Ascending aorta (tissue), 2 donors: ENCODE measurements at regions not wholly inside any gene's neighbourhood (a gene's known extent, or its start where the extent isn't known, plus 50 kb on each side); places are given as distances from the start of the nearest gene placed in this dataset.

Experiments
- DNase-seq, 2 donors: peaks; one replicate each; pipeline ENCODE4 v3.0.0-alpha.2; 2019; ENCODE audit warnings: low spot score in 2 of 2
- H3K27ac ChIP-seq, 2 donors: fragments of 200-600 bp; sonication (generic); one replicate each; pipeline ENCODE4 v1.5.1; 2016 to 2017; ENCODE audit warnings: mild to moderate bottlenecking in 1 of 2
- H3K27me3 ChIP-seq: fragments of 200-600 bp; sonication (generic); one replicate; pipeline ENCODE4 v1.5.1; 2017
- H3K36me3 ChIP-seq, 2 donors: fragments of 200-600 bp; sonication (generic); one replicate each; pipeline ENCODE4 v1.5.1; 2016
- H3K4me1 ChIP-seq, 2 donors: fragments of 200-600 bp; sonication (generic); one replicate each; pipeline ENCODE4 v1.5.1; 2016 to 2017; ENCODE audit warnings: mild to moderate bottlenecking in 1 of 2
- H3K4me3 ChIP-seq, 2 donors: fragments of 200-600 bp; sonication (generic); one replicate each; pipeline ENCODE4 v1.5.1; 2016 to 2017; ENCODE audit warnings: mild to moderate bottlenecking in 1 of 2
- H3K9me3 ChIP-seq, 2 donors: fragments of 200-600 bp; sonication (generic); one replicate each; pipeline ENCODE4 v1.5.1; 2016
- intact Hi-C: fragments of 100-400 bp; cut with DNase I; formaldehyde crosslinking; loops from one replicate; pipeline ENCODE4 v1.15.1; 2023
- TF ChIP-seq, protein P1 (sequence below), 3 experiments: fragments of 200-600 bp in 2 of 3; fragments of 450-650 bp in 1 of 3; sonication (generic) in 2 of 3; IDR thresholded peaks; one replicate each; pipeline ENCODE4 v1.5.1; 2016 to 2019; ENCODE audit warnings: antibody characterized with exemption in 3 of 3, mild to moderate bottlenecking in 1 of 3, moderate library complexity in 1 of 3

DNA sequence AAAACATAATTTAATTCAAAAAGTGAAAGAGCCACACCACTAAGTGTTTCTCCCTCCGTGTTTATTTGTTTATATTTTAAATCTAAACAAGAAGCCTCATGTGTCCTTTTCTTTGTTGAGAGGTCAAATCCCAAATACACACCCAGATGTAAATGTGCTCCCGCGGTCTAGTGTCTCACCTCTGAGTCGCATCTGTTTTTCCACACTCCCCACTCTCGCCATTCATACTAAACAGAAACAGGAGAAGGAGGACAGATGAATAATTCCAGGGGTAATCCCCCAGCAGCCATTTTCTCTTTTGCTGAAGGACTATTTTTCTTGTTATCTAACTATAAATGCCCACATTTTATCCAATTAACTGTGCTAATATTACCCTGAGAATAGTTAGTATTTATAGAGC, 361.6 kb upstream of the RIOK2 start:
- Histone ChIP-seq H3K36me3 (no peaks in the 10 kb centered on the region), H3K27me3 (no peaks in the 10 kb centered on the region), H3K4me1 (no peaks in the 10 kb centered on the region), H3K9me3 (no peaks in the 10 kb centered on the region), H3K4me3 (no peak overlapping the region), H3K27ac (no peak overlapping the region)
- intact Hi-C loops, result no loop called here
- no peak for DNase-seq
- TF ChIP-seq, protein P1, sequence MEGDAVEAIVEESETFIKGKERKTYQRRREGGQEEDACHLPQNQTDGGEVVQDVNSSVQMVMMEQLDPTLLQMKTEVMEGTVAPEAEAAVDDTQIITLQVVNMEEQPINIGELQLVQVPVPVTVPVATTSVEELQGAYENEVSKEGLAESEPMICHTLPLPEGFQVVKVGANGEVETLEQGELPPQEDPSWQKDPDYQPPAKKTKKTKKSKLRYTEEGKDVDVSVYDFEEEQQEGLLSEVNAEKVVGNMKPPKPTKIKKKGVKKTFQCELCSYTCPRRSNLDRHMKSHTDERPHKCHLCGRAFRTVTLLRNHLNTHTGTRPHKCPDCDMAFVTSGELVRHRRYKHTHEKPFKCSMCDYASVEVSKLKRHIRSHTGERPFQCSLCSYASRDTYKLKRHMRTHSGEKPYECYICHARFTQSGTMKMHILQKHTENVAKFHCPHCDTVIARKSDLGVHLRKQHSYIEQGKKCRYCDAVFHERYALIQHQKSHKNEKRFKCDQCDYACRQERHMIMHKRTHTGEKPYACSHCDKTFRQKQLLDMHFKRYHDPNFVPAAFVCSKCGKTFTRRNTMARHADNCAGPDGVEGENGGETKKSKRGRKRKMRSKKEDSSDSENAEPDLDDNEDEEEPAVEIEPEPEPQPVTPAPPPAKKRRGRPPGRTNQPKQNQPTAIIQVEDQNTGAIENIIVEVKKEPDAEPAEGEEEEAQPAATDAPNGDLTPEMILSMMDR (IDR thresholded peaks at IDR 0.05), result no peak

DNA sequence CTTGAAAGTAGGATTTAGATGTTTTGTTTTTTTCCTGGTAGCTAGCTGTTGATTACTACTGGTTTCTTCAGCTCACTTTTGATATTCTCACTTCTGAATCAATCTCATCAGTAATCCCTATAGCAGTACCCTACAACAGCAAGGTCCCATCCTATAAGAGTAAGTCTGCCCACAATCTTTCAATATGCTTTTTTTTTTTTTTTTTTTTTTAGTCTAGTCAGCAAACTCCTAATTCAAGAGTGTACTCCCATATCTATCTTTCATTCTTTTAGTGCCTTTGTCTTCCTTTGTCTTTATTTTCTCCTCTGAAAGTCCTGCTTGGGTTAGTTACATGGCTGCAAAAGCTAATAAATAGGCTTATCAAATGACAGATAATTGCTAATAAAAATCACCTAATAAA, 362.4 kb upstream of the RIOK2 start:
- Histone ChIP-seq H3K4me3 (no peak overlapping the region), H3K27me3 (no peaks in the 10 kb centered on the region), H3K4me1 (no peaks in the 10 kb centered on the region), H3K36me3 (no peaks in the 10 kb centered on the region), H3K9me3 (no peaks in the 10 kb centered on the region), H3K27ac (no peak overlapping the region)
- TF ChIP-seq, protein P1 (IDR thresholded peaks at IDR 0.05), result no peak
- no peak for DNase-seq
- intact Hi-C loops, result no loop called here

DNA sequence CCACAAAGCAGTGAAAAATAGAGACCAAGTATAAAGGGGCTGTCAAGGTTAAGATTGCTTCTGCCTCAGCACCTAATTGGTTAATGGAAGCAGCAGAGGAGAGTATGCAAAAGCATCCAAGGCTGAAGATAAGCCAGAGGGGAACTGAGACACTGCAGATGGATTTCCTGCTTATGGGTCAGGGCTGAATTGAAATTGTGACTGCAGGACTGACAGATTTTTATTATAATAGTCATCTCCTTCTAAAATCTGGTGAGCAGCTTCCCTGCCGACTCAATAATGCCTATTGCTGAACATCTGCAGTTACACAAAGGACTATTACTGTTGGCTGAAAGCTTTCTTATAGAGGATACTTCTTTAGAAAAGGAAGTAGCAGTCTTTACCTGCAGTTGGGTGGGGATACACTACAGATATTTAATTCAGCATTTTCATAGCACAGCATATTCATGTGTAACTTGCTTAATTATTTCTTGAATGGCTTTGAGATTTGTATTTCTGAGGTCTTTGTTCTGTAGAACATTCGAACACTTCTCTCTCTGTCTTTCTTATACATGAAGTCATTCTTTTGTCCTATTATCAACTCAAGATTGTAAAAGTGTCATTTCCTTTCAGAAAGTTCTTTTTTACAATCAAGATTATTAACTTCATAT, 363.0 kb upstream of the RIOK2 start:
- DNase-seq, result no peak
- no peaks in the 10 kb centered on the region for H3K4me1 ChIP-seq
- H3K9me3 ChIP-seq, result no peaks in the 10 kb centered on the region
- H3K4me3 ChIP-seq, result no peak overlapping the region
- H3K27ac ChIP-seq, result no peak overlapping the region
- TF ChIP-seq, protein P1 (IDR thresholded peaks at IDR 0.05), result no peak
- H3K36me3 ChIP-seq, result no peaks in the 10 kb centered on the region
- intact Hi-C loops, result no loop called here
- H3K27me3 ChIP-seq, result no peaks in the 10 kb centered on the region

DNA sequence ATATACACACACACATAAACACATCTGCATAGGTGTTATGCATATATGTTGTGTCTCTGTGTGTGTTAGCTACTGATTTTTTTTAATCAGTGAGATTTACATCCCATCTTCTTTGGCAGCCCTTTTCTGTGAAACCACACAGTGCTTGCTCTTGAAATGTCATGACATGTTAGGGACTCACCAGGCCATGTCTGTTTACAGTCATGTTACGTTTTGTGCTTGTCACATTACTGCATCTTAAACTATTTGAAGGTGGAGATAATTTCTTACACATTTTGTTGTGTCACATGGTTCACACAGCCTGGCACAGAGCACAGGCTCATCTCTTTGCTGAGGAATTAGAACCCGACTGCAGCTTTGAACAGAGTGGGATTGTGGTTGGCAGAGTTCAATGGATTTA, 364.4 kb upstream of the RIOK2 start:
- TF ChIP-seq, protein P1 (IDR thresholded peaks at IDR 0.05), result no peak
- Histone ChIP-seq H3K4me3 (no peak overlapping the region), H3K4me1 (no peaks in the 10 kb centered on the region), H3K36me3 (no peaks in the 10 kb centered on the region), H3K27ac (no peak overlapping the region), H3K27me3 (no peaks in the 10 kb centered on the region), H3K9me3 (no peaks in the 10 kb centered on the region)
- no peak for DNase-seq
- intact Hi-C loops, result no loop called here

DNA sequence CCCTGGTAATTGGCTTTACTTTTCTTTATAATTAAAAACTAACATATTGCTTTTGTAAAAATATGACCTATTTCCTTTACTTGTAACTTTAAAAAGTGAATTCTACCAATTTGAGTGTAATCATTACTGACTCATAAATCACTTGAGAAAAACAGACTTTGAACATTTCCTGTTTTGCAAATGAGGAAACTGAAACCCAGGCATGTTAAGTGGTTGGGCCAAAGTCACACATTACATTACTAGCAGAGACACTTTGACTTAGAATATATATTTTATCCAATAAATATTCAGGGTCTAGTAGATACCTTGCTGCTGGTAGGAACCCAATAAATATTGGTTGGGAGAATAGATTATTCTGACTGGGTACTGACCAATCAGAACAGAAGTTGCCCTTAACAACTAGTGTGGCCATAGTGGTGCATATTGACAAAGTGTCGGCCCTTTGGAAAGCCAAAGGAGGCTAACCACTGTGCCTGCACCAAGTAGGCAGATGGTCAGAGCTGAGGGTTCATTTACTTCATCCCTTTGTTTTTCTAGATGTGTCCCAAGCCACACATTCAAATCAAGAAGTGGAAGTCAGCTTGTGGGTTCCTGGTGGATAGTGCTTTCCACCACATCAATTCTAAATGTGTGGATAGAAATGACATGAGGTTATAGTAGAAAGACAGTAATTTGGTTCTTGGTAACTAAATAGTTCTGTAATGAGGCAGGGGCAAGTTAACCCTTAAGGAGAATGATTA, 365.1 kb upstream of the RIOK2 start:
- Histone ChIP-seq H3K9me3 (no peaks in the 10 kb centered on the region), H3K4me3 (no peak overlapping the region), H3K27ac (no peak overlapping the region), H3K36me3 (no peaks in the 10 kb centered on the region), H3K27me3 (no peaks in the 10 kb centered on the region), H3K4me1 (no peaks in the 10 kb centered on the region)
- no peak for DNase-seq
- TF ChIP-seq, protein P1 (IDR thresholded peaks at IDR 0.05), result no peak
- intact Hi-C loops, result no loop called here
